Inferior parietal cortex (tissue), 1 donor: ENCODE measurements at regions not wholly inside any gene's neighbourhood (a gene's known extent, or its start where the extent isn't known, plus 50 kb on each side); places are given as distances from the start of the nearest gene placed in this dataset.
"Not testable (repeated sequence)": the region's sequence is repeated elsewhere in the genome, so short reads cannot be mapped to it uniquely, and the experiment has no call there.

Experiments used
- DNase-seq: peaks from one replicate; pipeline ENCODE4 v3.0.0-alpha.2; 2016; ENCODE audit errors: extremely low spot score

DNA sequence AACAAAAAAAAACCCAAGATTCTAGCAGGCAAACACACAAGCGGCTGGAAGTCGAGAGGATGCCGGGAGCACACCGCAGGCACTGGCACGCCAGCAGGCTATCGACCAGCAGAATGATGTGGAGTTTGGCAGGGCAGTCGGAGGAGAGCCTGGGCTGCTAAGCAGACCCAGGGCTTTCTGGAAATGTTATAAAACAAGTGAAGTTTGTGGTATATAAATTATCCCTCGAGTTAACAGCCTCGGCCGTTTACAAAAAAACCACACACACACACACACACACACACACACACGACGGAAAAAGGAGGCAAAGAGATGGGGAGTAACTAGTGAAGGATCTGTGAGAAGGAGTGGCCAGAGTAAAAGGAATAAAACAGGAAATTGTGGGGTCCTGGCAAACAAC, 87.2 kb upstream of the IVNS1ABP start:
- DNase-seq = no peak

DNA sequence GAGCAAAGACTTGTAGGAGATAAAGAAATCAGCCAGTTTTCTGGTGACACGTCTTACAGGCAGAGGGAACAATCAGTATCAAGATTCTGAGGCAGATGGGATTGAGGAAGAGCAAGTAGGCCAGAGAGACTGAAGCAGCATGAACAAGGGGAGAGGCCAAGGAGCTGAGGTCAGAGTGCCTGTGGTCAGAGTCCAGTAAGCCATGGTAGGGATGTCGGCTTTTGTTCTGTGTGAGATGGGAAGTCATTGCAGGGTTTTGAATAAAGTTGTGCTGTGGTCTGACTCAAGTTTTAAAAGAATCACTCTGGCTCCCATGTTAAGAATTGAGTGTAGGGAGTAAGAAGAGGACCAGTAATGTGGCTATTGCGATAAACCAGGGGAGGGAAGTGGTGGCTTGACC, 85.9 kb upstream of the IVNS1ABP start:
- no peak for DNase-seq

GRCh38 chr1:185401019-185401418, 84.0 kb upstream of the IVNS1ABP start:
- no peak for DNase-seq

DNA sequence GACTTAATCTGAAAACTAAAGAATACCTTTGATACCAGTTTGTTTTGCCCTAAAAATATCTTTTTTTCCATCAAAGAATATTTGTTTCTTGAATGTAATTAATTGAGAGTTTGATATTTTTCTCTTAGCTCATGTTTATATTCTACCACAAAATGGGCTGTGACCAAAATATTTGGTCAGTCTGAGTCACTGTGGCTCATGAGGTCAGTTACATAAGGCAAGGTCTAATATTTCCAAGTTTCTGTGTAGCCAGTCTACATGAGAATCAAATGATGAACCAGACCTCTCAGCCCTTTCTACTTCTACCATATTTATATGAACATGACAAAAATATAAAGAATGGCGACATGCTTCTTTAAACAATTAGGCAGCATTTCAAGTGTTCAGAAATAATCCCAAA, 83.0 kb upstream of the IVNS1ABP start:
- DNase-seq = no peak

GRCh38 chr1:185398599-185398998, 81.6 kb upstream of the IVNS1ABP start:
- no peak for DNase-seq

GRCh38 chr1:185398022-185398421, 81.0 kb upstream of the IVNS1ABP start:
- DNase-seq = no peak

GRCh38 chr1:185397183-185397582, 80.1 kb upstream of the IVNS1ABP start:
- no peak for DNase-seq

DNA sequence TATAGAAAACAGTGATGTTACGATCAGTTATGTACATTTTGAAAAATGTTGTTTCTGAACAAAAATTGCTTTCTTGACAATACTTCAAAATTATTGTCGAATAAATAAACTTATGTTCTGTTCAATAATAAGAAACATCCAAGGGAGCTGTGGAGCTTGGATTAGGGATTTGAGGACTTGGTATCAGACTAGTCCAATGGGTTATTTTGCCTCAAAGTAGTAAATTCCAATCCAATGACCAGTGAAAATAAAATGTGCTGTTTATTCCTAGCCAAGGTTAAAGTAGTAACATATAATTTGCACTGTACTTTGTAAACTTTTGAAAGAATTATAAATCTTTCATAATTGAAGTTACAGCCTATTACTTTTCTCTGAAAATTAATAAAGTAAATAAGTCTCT, 79.1 kb upstream of the IVNS1ABP start:
- DNase-seq = no peak

GRCh38 chr1:185393815-185394214, 76.8 kb upstream of the IVNS1ABP start:
- DNase-seq = no peak

DNA sequence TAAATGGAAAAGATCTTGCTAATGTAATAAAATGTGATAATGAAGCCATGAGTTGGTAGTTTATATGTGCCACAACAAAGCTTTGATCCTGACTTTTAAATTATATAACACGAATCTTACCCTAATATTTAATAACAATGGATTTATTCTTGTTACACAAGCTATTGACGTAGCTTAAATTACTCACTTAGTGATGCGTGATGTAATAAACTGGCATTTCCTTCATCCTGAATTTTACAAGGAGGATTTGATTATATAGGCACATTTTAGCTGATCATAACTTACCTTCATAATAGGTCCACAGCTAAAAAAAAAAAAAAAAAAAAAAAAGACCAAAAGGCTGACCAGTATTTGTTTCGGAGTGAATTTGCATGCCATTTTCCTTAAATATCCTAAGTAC, 76.2 kb upstream of the IVNS1ABP start:
- DNase-seq = no peak

DNA sequence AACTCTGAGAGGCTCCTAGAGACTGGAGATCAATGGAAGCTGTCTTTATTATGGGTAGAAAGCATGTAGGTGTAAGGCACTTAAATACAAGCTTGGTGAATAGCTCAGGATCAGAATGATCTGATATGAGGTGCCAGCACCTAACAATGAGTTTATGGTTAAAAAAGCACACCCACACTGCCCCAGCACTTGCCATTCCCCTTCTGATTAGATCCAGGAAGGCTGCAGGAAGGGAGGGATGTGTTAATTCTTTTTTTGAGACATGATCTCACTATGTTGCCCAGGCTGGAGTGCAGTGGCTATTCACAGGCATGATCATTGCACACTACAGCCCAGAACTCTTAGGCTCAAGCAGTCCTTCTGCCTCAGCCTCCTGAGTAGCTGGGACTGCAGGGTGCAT, 71.8 kb upstream of the IVNS1ABP start:
- DNase-seq = no peak

DNA sequence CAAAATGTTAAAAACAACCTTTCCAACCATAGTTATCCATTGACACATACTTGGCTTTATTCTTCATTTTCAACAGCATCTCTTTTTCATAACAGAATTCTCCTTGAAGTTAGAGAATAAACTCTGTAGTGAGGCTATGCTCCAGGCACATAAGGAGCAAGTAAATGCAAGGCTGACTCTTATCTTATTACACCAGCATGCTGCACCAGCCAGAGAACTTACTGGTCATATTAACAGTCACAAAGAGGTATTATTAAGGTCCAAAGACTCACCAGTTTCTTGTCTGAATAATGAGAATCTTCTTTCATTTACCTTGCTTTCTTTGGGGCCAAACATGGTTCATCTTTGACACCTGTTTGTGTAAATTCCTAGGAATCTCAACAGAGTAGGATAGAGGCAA, 71.3 kb upstream of the IVNS1ABP start:
- no peak for DNase-seq

GRCh38 chr1:185385991-185386390, 68.9 kb upstream of the IVNS1ABP start:
- no peak for DNase-seq

DNA sequence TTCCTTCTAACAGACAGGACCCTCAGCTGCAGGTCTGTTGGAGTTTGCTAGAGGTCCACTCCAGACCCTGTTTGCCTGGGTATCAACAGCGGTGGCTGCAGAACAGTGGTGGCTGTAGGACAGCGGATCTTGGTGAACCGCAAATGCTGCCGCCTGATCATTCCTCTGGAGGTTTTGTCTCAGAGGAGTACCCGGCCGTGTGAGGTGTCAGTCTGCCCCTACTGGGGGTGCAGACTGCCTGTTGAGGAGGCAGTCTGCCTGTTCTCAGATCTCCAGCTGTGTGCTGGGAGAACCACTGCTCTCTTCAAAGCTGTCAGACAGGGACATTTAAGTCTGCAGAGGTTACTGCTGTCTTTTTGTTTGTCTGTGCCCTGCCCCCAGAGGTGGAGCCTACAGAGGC, 66.8 kb upstream of the IVNS1ABP start:
- DNase-seq = not testable (repeated sequence)

DNA sequence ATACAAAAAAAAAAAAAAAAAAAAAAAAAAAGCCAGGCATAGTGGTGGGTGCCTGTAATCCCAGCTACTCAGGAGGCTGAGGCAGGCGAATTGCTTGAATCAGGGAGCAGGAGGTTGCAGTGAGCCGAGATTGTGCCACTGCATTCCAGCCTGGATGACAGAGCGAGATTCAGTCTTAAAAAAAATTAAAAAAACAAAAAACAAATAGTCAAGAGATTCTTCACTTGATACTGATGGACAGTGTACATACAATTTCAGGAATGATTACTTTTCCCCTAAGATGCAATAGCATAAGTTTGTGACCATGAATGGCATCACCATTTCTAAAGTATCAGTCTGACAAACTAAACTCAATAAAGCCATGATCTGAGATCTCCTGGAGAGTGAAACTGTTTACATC, 60.8 kb upstream of the IVNS1ABP start:
- no peak for DNase-seq

DNA sequence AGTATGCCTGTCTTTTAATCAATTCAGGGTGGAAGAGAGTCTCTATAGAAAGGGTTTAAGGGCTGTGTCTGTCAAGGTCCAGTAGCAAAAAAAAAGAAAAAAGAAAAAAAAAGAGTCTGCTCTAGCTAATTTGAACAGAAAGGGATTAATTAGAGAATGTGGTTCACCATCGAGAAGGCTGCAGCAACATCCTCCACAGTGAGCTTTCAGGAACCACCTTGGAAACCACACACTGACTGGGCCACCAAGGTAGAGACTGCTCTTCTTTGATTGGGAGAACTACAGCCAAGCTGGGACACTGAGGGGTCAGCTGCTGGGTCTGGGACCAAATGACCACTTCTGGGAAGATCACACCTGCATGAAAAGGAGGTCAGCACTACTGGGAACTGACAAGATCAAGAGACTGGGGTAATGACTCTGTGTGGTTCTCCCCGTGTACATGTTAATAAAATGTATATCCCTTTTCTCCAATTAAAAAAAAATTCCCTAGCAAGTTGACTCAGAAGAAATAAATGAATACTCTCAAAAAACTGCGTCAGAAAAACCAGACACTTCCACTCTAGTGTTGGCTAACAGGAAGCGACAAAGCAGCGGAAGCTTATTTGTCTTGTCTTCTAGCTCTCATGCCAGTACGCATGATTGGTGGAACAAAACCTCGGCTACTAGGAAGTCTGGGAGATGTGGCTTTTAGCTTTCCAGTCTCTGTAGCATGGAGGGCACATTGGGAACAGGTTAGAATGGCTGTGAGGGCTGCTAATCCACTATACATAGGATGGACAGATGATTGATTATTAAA, 60.0 kb upstream of the IVNS1ABP start:
- no peak for DNase-seq

DNA sequence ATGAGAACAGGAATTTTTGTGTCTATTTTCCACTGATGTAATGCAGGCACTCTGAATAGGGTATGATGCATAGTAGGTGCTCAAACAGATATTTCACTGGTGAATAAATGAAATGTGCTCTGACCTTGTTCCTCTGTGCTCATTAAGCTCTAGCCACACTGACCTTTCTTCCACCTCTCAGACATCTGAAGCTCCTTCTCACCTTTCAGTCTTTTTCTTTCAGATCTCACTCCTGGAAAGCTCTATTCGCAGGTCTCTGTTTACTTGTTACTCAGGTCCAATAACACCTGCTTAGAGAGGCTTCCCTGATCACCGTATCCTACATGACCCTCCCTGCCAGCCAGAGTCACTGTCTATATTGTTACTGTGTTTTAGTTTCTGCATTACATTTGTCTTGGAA, 59.2 kb upstream of the IVNS1ABP start:
- DNase-seq = no peak

DNA sequence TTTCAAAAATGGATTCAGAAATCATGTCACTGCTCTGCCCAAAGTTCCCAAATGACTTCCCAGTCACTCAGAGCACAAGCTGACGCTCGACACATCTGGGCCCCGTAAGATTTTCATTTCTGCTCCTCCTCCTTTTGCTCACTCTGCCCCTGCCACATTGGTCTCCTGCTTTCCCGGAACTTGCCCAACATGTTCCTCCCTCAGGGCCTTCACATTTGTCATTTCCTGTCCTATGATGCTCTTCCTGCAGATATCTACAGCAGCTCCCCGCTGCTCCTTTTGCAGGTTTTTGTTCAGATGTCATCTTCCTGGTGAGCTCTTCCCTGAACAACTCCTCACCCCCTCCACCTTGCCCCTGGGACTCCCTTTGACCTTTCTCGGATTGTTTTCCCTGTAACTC, 58.5 kb upstream of the IVNS1ABP start:
- DNase-seq = no peak

DNA sequence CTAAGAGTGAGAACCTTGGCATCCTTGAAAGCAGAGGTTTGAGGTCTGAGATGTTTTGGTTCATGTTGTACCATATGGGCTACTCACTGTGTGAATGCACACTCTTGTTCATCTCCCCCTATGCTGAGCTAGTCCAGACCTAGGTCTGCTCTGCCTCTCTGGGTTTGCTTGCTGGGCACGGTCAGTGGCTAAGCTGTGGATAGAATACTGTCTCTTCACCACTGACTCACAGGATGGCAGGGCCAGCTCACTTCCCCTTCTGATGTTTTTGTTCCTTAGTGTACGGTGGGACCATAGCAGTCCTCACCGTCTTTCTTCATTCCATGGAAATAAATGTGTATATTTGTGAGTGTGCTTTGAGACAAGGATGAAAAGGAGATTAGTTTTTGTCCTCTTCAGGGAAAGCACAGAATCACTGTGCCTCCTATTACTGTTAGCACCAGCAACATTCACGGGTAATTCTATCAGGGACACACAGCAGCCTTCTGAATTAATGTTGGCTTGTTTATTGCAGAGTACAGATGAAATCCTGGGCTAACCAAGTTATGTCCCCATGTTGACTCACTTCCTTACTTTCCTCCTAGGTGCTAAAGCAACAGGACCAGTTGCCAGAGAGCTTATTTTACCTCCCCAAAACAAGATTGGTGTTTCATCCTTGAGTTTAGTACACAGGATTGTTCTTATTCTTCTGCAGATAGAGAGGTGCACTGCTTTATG, 56.9 kb upstream of the IVNS1ABP start:
- no peak for DNase-seq

DNA sequence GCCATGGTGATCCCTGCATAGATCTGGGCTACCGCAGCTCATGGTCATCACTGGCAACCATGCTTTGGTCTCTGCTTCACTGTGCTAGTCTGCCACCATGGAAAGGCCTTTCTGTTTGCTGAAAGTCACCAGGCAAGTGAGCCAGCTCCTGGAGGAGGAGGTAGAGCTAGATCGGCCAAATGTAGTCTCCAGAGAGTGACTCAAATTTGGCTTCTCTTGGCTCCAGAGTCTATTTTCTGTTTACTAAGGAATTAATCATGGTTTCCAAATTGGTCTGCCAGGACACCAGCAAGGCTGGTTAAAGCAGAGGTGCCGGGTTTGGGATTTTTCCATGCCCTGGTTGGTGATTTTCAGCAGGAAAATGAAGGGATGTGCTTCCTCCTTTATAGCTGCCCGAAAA, 52.7 kb upstream of the IVNS1ABP start:
- no peak for DNase-seq

GRCh38 chr1:185368913-185369491, 52.0 kb upstream of the IVNS1ABP start:
- DNase-seq = no peak

DNA sequence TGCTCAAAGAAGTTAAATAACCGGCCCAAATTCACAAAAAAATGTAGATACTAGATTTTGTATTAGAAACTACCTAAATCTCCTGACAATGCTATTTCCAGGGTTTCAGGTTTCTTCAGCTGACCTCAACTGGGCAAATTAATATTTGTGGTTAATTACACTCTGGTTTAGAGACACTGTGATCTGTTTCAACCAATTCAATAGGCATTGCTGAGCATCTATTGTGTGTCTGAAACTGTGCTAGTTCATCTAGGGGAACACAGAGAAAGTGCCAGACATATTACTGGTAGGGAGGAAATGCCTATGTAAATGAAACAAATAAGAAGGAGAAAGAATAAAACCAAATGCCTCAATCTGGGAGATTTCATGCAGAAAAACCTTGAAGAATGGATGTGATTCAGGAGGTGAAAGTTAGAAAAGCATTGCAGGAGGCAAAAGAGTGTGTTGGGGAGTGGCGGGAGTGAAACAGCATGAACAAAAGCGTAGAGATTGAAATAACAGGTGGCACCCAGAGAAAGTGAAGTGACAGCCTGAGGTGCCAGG, 51.3 kb upstream of the IVNS1ABP start:
- DNase-seq = no peak

DNA sequence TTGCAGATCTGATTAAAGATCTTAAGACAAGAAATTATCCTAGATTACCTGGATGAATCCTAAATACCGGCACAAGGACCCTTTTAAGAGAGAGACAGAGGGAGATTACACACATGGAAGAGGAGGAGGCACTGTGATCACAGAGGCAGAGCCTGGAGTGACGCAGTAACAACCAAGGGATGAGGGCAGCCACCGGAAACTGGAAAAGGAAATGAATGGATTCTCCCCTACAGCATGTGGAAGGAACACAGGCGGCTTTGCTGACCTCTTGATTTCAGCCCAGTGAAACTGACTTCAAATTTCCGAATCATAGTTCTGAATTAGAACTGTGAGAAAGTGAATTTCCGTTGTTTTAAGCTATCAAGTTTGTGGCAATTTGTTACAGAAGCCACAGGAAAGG, 50.2 kb upstream of the IVNS1ABP start:
- DNase-seq = no peak
